Parathyroid adenoma (tissue), 2 donors: ENCODE measurements at regions not wholly inside any gene's neighbourhood (a gene's known extent, or its start where the extent isn't known, plus 50 kb on each side); places are given as distances from the start of the nearest gene placed in this dataset.

Source experiments
- H2AFZ ChIP-seq: fragments of 300-600 bp; sonication (generic); one replicate; pipeline ENCODE4 v1.7.0; 2017; ENCODE audit warnings: antibody characterized with exemption, mild to moderate bottlenecking
- H3K27ac ChIP-seq: fragments of 300-600 bp; sonication (generic); one replicate; pipeline ENCODE4 v1.7.0; 2017
- H3K27me3 ChIP-seq: fragments of 300-600 bp; sonication (generic); one replicate; pipeline ENCODE4 v1.7.0; 2017; ENCODE audit warnings: low read length; ENCODE audit not compliant: control insufficient read depth, insufficient read depth
- H3K36me3 ChIP-seq: fragments of 300-600 bp; sonication (generic); one replicate; pipeline ENCODE4 v1.7.0; 2017; ENCODE audit warnings: low read length; ENCODE audit not compliant: control insufficient read depth, insufficient read depth
- H3K4me1 ChIP-seq: fragments of 300-600 bp; sonication (generic); one replicate; pipeline ENCODE4 v1.7.0; 2017; ENCODE audit warnings: control low read depth
- H3K4me2 ChIP-seq: fragments of 300-600 bp; sonication (generic); one replicate; pipeline ENCODE4 v1.7.0; 2017; ENCODE audit warnings: low read length
- H3K4me3 ChIP-seq: fragments of 300-600 bp; sonication (generic); one replicate; pipeline ENCODE4 v1.7.0; 2017; ENCODE audit warnings: low read depth, low read length
- H3K79me2 ChIP-seq: fragments of 300-600 bp; sonication (generic); one replicate; pipeline ENCODE4 v1.7.0; 2017; ENCODE audit warnings: control low read depth
- H3K9ac ChIP-seq: fragments of 300-600 bp; sonication (generic); one replicate; pipeline ENCODE4 v1.7.0; 2017; ENCODE audit warnings: mild to moderate bottlenecking
- H3K9me3 ChIP-seq: fragments of 300-600 bp; sonication (generic); one replicate; pipeline ENCODE4 v1.7.0; 2017; ENCODE audit warnings: low read length; ENCODE audit not compliant: control insufficient read depth
- CTCF ChIP-seq: fragments of 300-600 bp; sonication (generic); IDR thresholded peaks from one replicate; pipeline ENCODE4 v1.7.0; 2017; ENCODE audit warnings: antibody characterized with exemption, mild to moderate bottlenecking
- donor health status: primary hyperparathyroidism.

GRCh38 chr7:51481421-51481820 lies 164.8 kb upstream of the COBL start:
- Histone ChIP-seq H3K4me2 (no peak overlapping the region), H3K36me3 (no peaks in the 10 kb centered on the region), H3K4me1 (no peaks in the 10 kb centered on the region), H2AFZ (no peak overlapping the region), H3K27ac (no peak overlapping the region), H3K9ac (no peak overlapping the region), H3K9me3 (no peaks in the 10 kb centered on the region), H3K79me2 (no peaks in the 10 kb centered on the region), H3K4me3 (no peak overlapping the region), H3K27me3 (no peaks in the 10 kb centered on the region)
- TF ChIP-seq CTCF, result no peak

- H3K36me3 ChIP-seq, result no peaks in the 10 kb centered on the region
- H3K79me2 ChIP-seq, result no peaks in the 10 kb centered on the region
- no peaks in the 10 kb centered on the region for H3K9me3 ChIP-seq
- no peak overlapping the region for H2AFZ ChIP-seq
- no peaks in the 10 kb centered on the region for H3K4me1 ChIP-seq
- H3K4me3 ChIP-seq, result no peak overlapping the region
- no peaks in the 10 kb centered on the region for H3K27me3 ChIP-seq
- H3K9ac ChIP-seq, result no peak overlapping the region
- H3K4me2 ChIP-seq, result no peak overlapping the region
- no peak overlapping the region for H3K27ac ChIP-seq
- TF ChIP-seq CTCF, result no peak
These were observed 161.2 kb upstream of the COBL start for GRCh38 chr7:51477819-51478218.

- no peaks in the 10 kb centered on the region for H3K27me3 ChIP-seq
- H3K9me3 ChIP-seq, result no peaks in the 10 kb centered on the region
- H3K27ac ChIP-seq, result no peak overlapping the region
- no peak overlapping the region for H3K4me3 ChIP-seq
- H3K4me1 ChIP-seq, result no peaks in the 10 kb centered on the region
- no peak for TF ChIP-seq CTCF
- H3K9ac ChIP-seq, result no peak overlapping the region
- H3K4me2 ChIP-seq, result no peak overlapping the region
- H3K79me2 ChIP-seq, result no peaks in the 10 kb centered on the region
- H2AFZ ChIP-seq, result no peak overlapping the region
- H3K36me3 ChIP-seq, result no peaks in the 10 kb centered on the region
These were observed 160.7 kb upstream of the COBL start for GRCh38 chr7:51477323-51477722.

- TF ChIP-seq CTCF, result no peak
- Histone ChIP-seq H3K4me2 (no peak overlapping the region), H3K36me3 (no peaks in the 10 kb centered on the region), H3K27ac (no peak overlapping the region), H3K4me1 (no peaks in the 10 kb centered on the region), H3K27me3 (no peaks in the 10 kb centered on the region), H2AFZ (no peak overlapping the region), H3K79me2 (no peaks in the 10 kb centered on the region), H3K9me3 (no peaks in the 10 kb centered on the region), H3K4me3 (no peak overlapping the region), H3K9ac (no peak overlapping the region)
These were observed 159.4 kb upstream of the COBL start for GRCh38 chr7:51476026-51476425.

- H2AFZ ChIP-seq, result no peak overlapping the region
- no peak overlapping the region for H3K4me3 ChIP-seq
- no peaks in the 10 kb centered on the region for H3K36me3 ChIP-seq
- H3K9me3 ChIP-seq, result no peaks in the 10 kb centered on the region
- no peak overlapping the region for H3K27ac ChIP-seq
- H3K4me2 ChIP-seq, result no peak overlapping the region
- no peaks in the 10 kb centered on the region for H3K79me2 ChIP-seq
- TF ChIP-seq CTCF, result no peak
- H3K4me1 ChIP-seq, result no peaks in the 10 kb centered on the region
- no peaks in the 10 kb centered on the region for H3K27me3 ChIP-seq
- no peak overlapping the region for H3K9ac ChIP-seq
These were observed 156.3 kb upstream of the COBL start for GRCh38 chr7:51472873-51473272.
